PFSK-1 (cell line): ENCODE measurements at regions not wholly inside any gene's neighbourhood (a gene's known extent, or its start where the extent isn't known, plus 50 kb on each side); places are given as distances from the start of the nearest gene placed in this dataset.

Experiments used
- FOXP2 ChIP-seq: optimal IDR thresholded peaks from 2 replicates; pipeline ENCODE3; 2011; ENCODE audit warnings: borderline replicate concordance, control low read depth, inconsistent platforms; ENCODE audit not compliant: insufficient read depth; ENCODE audit errors: extremely low read length, extremely low read depth
- POLR2AphosphoS5 ChIP-seq: IDR thresholded peaks from 2 replicates; pipeline ENCODE4 v1.6.1; 2012; ENCODE audit warnings: low read depth, mild to moderate bottlenecking, control low read depth, low read length, moderate library complexity
- SIN3A ChIP-seq: IDR thresholded peaks from 2 replicates; pipeline ENCODE4 v1.6.1; 2012; ENCODE audit warnings: mild to moderate bottlenecking, low read length, moderate library complexity, borderline replicate concordance; ENCODE audit not compliant: insufficient read depth
- TAF1 ChIP-seq: IDR thresholded peaks from 2 replicates; pipeline ENCODE4 v1.6.1; 2012; ENCODE audit warnings: low read length, control low read depth, borderline replicate concordance; ENCODE audit not compliant: insufficient read depth
- TF ChIP-seq, protein P1 (sequence below), 2 experiments: IDR thresholded peaks; 2 replicates each; pipeline versions ENCODE4 v1.6.1 to v1.8.0; 2011 to 2012; ENCODE audit warnings: low read depth in 2 of 2, low read length in 2 of 2, control low read depth in 1 of 2, inconsistent platforms in 1 of 2, mild to moderate bottlenecking in 1 of 2, moderate library complexity in 1 of 2; ENCODE audit not compliant: insufficient read depth in 1 of 2

DNA sequence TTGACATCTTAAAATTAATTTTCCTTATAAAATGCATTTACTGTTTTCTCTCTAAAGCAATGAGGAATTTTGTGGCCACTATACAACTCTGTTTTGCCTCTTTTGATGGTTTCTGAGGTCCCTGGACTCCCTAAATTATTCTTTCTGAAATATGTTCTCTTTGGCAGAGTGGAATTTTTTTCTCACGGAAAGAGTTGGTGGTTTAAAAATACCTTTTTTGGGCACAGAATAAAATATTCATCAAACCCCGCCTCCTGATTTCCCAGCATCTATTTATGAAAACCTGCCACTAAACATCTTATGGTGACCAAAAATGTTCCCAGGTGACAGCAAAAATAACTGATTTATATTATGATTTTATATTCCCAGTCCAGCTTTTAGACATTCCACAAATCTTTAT, 165.3 kb upstream of the SYT6 start:
- no peak for TF ChIP-seq TAF1
- TF ChIP-seq POLR2AphosphoS5: no peak
- TF ChIP-seq, protein P1, sequence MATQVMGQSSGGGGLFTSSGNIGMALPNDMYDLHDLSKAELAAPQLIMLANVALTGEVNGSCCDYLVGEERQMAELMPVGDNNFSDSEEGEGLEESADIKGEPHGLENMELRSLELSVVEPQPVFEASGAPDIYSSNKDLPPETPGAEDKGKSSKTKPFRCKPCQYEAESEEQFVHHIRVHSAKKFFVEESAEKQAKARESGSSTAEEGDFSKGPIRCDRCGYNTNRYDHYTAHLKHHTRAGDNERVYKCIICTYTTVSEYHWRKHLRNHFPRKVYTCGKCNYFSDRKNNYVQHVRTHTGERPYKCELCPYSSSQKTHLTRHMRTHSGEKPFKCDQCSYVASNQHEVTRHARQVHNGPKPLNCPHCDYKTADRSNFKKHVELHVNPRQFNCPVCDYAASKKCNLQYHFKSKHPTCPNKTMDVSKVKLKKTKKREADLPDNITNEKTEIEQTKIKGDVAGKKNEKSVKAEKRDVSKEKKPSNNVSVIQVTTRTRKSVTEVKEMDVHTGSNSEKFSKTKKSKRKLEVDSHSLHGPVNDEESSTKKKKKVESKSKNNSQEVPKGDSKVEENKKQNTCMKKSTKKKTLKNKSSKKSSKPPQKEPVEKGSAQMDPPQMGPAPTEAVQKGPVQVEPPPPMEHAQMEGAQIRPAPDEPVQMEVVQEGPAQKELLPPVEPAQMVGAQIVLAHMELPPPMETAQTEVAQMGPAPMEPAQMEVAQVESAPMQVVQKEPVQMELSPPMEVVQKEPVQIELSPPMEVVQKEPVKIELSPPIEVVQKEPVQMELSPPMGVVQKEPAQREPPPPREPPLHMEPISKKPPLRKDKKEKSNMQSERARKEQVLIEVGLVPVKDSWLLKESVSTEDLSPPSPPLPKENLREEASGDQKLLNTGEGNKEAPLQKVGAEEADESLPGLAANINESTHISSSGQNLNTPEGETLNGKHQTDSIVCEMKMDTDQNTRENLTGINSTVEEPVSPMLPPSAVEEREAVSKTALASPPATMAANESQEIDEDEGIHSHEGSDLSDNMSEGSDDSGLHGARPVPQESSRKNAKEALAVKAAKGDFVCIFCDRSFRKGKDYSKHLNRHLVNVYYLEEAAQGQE (IDR thresholded peaks at IDR 0.05; ENCODE audit: insufficient read depth in 1 of 2, low read depth in 2 of 2, low read length in 2 of 2): no peak
- no peak for TF ChIP-seq FOXP2
- no peak for TF ChIP-seq SIN3A

DNA sequence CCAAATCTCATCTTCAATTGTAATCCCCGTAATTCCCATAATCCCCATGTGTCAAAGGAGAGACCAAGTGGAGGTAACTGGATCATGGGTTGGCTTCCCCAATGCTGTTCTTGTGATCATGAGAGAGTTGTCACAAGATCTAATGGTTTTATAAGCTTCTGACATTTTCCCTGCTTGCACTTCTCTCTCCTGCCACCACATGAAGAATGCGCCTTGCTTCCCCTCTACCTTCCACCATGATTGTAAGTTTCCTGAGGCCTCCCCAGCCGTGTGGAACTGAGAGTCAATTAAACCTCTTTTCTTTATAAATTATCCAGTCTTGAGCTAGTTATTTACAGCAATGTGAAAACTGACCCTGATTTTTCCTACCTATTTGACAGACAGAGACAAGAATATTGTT, 162.5 kb upstream of the SYT6 start:
- TF ChIP-seq POLR2AphosphoS5 (no peak), TAF1 (no peak), FOXP2 (no peak), SIN3A (no peak)
- TF ChIP-seq, protein P1 (IDR thresholded peaks at IDR 0.05; ENCODE audit: insufficient read depth in 1 of 2, low read depth in 2 of 2, low read length in 2 of 2): no peak

DNA sequence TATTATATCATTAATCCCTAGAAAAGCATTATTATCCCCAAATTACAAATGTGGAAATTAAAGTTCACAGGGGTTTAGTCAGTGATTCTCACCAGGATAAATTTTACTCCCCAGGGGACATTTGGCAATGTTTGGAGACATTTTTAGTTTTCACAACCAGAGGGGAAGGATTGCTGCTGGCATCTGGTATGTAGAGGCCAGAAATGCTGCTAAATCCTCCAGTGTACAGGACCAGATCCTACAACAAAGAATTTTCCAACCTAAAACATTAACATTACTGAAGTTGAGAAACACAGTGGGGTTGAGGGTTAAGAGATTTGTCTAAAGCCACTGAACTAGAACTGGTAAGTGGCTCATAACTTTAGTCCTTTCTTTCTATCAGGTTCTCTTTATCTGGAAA, 162.0 kb upstream of the SYT6 start:
- TF ChIP-seq FOXP2: no peak
- TF ChIP-seq TAF1: no peak
- TF ChIP-seq, protein P1 (IDR thresholded peaks at IDR 0.05; ENCODE audit: insufficient read depth in 1 of 2, low read depth in 2 of 2, low read length in 2 of 2): no peak
- no peak for TF ChIP-seq POLR2AphosphoS5
- no peak for TF ChIP-seq SIN3A

DNA sequence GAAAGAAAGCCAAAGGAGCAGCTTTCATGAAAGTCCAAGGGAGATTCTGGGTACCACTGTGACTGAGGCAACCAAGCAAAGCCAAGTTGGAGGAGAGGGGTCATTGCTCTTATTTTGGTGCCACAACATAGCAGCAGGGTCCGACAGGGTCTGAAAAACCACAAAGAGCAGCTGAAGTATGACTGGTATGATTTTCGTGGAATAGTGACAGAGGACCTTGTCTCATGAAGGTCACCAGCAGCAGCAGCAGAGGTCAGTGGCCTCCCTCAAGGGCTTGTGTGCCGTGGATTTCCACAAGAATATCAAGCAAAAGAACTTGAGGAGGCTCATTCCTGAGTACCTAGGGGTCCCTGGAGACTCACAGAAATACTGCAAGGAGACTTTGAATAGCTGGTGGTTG, 160.9 kb upstream of the SYT6 start:
- TF ChIP-seq, protein P1 (IDR thresholded peaks at IDR 0.05; ENCODE audit: insufficient read depth in 1 of 2, low read depth in 2 of 2, low read length in 2 of 2): no peak
- TF ChIP-seq FOXP2 (no peak), POLR2AphosphoS5 (no peak), SIN3A (no peak), TAF1 (no peak)

DNA sequence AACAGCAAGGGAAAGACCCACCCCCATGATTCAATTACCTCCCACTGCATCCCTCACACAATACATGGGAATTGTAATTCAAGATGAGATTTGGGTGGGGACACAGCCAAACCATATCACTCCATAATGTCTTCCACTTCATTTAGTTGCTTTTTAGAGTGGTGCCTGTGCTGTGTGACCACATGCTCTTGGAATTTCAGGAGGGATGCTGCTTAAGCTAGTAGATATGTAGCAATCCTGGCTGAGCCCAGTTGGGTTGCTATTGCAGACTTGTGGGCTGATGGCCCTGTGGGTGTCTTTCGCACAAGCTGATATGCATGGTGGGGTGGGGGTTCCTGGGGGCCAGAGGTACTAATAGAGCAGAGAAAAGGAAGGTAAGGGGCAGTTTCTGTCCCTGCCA, 160.4 kb upstream of the SYT6 start:
- TF ChIP-seq, protein P1 (IDR thresholded peaks at IDR 0.05; ENCODE audit: insufficient read depth in 1 of 2, low read depth in 2 of 2, low read length in 2 of 2): no peak
- TF ChIP-seq TAF1: no peak
- TF ChIP-seq SIN3A: no peak
- no peak for TF ChIP-seq FOXP2
- no peak for TF ChIP-seq POLR2AphosphoS5
